ENCODE measurements at regions not wholly inside any gene's neighbourhood (a gene's known extent, or its start where the extent isn't known, plus 50 kb on each side); places are given as distances from the start of the nearest gene placed in this dataset.

DNA sequence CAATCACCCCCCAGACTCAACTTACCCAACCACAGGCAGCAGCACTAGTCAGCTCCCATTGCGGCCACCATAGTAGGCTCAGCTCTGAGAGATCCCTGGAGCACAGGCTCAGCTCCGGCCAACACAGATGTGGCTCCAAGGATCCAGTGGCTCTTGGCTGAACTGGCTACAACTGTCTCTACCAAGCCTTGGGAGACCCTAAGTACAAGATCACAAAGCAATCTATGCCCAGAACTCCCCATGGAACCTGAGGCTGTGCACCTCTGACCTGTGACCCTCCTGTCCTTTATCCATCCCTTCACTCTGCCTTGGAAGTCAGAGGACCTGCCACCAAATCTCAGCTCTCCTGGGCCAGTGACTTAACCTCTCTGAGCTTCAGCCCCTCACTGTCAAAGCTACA is 61.8 kb upstream of the GJB5 start (continued):
- TF ChIP-seq ESRRA (IDR thresholded peaks at IDR 0.05; ENCODE audit: borderline replicate concordance, low read depth) = no peak
- TF ChIP-seq HDAC6 (IDR thresholded peaks at IDR 0.05; ENCODE audit: low read depth, low read length) = no peak
- no peak for TF ChIP-seq ZNF717 (CRISPR knock-in tag; IDR thresholded peaks at IDR 0.05)
- no peak for TF ChIP-seq ZNF318 (IDR thresholded peaks at IDR 0.05; ENCODE audit: borderline replicate concordance in 1 of 2, low read depth in 1 of 2)

Measured in K562 (cell line).